ENCODE measurements at regions not wholly inside any gene's neighbourhood (a gene's known extent, or its start where the extent isn't known, plus 50 kb on each side); places are given as distances from the start of the nearest gene placed in this dataset.

DNA sequence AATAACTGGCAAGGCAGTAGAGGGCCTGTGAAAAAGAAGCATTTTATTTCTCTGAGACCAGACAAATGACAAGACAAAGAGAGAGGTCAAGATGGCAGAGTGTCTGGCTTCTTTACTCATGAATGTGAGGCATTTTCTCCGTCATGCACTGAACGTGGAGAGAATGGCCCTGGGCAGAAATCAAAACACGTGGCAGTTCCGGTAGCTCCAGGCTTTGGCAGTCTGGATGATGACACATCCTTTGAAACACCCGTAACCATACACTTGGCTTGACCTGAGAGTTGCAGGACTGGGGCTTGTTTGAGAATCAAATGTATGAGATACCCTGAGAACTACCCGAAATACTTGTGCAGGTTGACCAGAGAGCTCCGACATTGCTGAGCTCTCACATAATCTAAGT lies 537.6 kb downstream of the ACTR3B start:
- TF ChIP-seq, protein P1, sequence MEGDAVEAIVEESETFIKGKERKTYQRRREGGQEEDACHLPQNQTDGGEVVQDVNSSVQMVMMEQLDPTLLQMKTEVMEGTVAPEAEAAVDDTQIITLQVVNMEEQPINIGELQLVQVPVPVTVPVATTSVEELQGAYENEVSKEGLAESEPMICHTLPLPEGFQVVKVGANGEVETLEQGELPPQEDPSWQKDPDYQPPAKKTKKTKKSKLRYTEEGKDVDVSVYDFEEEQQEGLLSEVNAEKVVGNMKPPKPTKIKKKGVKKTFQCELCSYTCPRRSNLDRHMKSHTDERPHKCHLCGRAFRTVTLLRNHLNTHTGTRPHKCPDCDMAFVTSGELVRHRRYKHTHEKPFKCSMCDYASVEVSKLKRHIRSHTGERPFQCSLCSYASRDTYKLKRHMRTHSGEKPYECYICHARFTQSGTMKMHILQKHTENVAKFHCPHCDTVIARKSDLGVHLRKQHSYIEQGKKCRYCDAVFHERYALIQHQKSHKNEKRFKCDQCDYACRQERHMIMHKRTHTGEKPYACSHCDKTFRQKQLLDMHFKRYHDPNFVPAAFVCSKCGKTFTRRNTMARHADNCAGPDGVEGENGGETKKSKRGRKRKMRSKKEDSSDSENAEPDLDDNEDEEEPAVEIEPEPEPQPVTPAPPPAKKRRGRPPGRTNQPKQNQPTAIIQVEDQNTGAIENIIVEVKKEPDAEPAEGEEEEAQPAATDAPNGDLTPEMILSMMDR (IDR thresholded peaks at IDR 0.05): no peak
- Mint-ChIP-seq H3K27ac (no peak overlapping the region), H3K4me1 (no peaks in the 10 kb centered on the region), H3K9me3 (peaks cover 4 to 23% (median 12%) of the 10 kb centered on the region in 7 donors), H3K36me3 (no peaks in the 10 kb centered on the region), H3K27me3 (ENCODE audit: low read depth in 3 of 3) (peaks cover 0 to 4% (median 3%) of the 10 kb centered on the region in 3 donors), H3K4me3 (no peak overlapping the region)
- Histone ChIP-seq H3K79me2 (ENCODE audit: insufficient read depth, low read length) (no peaks in the 10 kb centered on the region), H3K4me2 (replicated peaks; ENCODE audit: extremely low read depth, low read length, poor library complexity, severe bottlenecking) (no peak overlapping the region), H3K27me3 (ENCODE audit: control insufficient read depth in 2 of 2, insufficient read depth in 2 of 2, low read length in 2 of 2) (no peaks in the 10 kb centered on the region), H3K9ac (ENCODE audit: insufficient read depth, low read length, poor library complexity, severe bottlenecking) (no peak overlapping the region), H3K4me1 (ENCODE audit: control insufficient read depth in 1 of 2, insufficient read depth in 2 of 2, low read length in 2 of 2) (no peaks in the 10 kb centered on the region), H4K20me1 (ENCODE audit: insufficient read depth, low read length) (no peaks in the 10 kb centered on the region), H2AFZ (ENCODE audit: insufficient read depth, low read depth, low read length, poor library complexity, severe bottlenecking) (no peak overlapping the region), H3K27ac (ENCODE audit: low read depth in 1 of 2, low read length in 2 of 2) (no peak overlapping the region), H3K9me3 (replicated peaks in 1 of 2; ENCODE audit: control insufficient read depth in 1 of 2, insufficient read depth in 1 of 2, low read length in 2 of 2) (peaks cover 28 to 33% of the 10 kb centered on the region in 2 donors), H3K36me3 (replicated peaks in 1 of 2; ENCODE audit: control insufficient read depth in 1 of 2, insufficient read depth in 2 of 2, low read length in 2 of 2) (no peaks in the 10 kb centered on the region), H3K4me3 (replicated peaks in 1 of 3; ENCODE audit: low read depth in 2 of 3, low read length in 3 of 3) (no peak overlapping the region)
- intact Hi-C loops (cut with micrococcal nuclease): no loop called here
- DNase-seq: no peak
- WGBS (ENCODE audit: insufficient coverage): 96% methylated on average over 4 of the region's 7 CpGs

DNA sequence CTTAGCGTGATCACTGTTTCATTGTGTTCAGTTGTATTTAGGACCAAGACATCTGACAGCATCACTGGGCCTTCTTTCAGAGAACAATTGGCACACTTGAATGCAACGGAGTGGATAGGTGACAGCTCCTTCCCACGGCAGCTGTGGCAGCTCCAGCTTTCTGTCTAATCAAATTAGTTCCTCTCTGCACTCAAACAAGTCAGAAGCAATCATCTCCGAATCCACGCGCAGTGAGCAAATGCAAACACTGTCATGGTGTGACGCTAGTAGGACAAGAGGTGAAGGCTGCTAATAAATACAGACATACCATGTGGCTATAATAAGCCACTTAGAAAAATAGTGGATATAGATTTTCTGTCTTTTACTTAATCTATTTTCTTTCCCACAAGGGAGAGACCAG lies 542.4 kb downstream of the ACTR3B start:
- Mint-ChIP-seq H3K36me3 (no peaks in the 10 kb centered on the region), H3K27ac (no peak overlapping the region), H3K4me3 (no peak overlapping the region), H3K9me3 (peaks cover 7 to 29% (median 20%) of the 10 kb centered on the region in 7 donors), H3K4me1 (no peaks in the 10 kb centered on the region), H3K27me3 (ENCODE audit: low read depth in 3 of 3) (no peaks in the 10 kb centered on the region)
- Histone ChIP-seq H3K79me2 (ENCODE audit: insufficient read depth, low read length) (no peaks in the 10 kb centered on the region), H2AFZ (ENCODE audit: insufficient read depth, low read depth, low read length, poor library complexity, severe bottlenecking) (no peak overlapping the region), H3K4me3 (replicated peaks in 1 of 3; ENCODE audit: low read depth in 2 of 3, low read length in 3 of 3) (no peak overlapping the region), H3K4me1 (ENCODE audit: control insufficient read depth in 1 of 2, insufficient read depth in 2 of 2, low read length in 2 of 2) (no peaks in the 10 kb centered on the region), H3K27me3 (ENCODE audit: control insufficient read depth in 2 of 2, insufficient read depth in 2 of 2, low read length in 2 of 2) (no peaks in the 10 kb centered on the region), H3K9ac (ENCODE audit: insufficient read depth, low read length, poor library complexity, severe bottlenecking) (no peak overlapping the region), H3K4me2 (replicated peaks; ENCODE audit: extremely low read depth, low read length, poor library complexity, severe bottlenecking) (no peak overlapping the region), H3K36me3 (replicated peaks in 1 of 2; ENCODE audit: control insufficient read depth in 1 of 2, insufficient read depth in 2 of 2, low read length in 2 of 2) (no peaks in the 10 kb centered on the region), H3K27ac (ENCODE audit: low read depth in 1 of 2, low read length in 2 of 2) (no peak overlapping the region), H3K9me3 (replicated peaks in 1 of 2; ENCODE audit: control insufficient read depth in 1 of 2, insufficient read depth in 1 of 2, low read length in 2 of 2) (peaks cover 31 to 36% of the 10 kb centered on the region in 2 donors), H4K20me1 (ENCODE audit: insufficient read depth, low read length) (no peaks in the 10 kb centered on the region)
- DNase-seq: no peak
- 95% methylated on average over 3 of the region's 7 CpGs for WGBS (ENCODE audit: insufficient coverage)
- TF ChIP-seq, protein P1 (IDR thresholded peaks at IDR 0.05): no peak
- intact Hi-C loops (cut with micrococcal nuclease): no loop called here

Data from CD14-positive monocyte (primary cell).